ENCODE measurements at regions not wholly inside any gene's neighbourhood (a gene's known extent, or its start where the extent isn't known, plus 50 kb on each side); places are given as distances from the start of the nearest gene placed in this dataset.

DNA sequence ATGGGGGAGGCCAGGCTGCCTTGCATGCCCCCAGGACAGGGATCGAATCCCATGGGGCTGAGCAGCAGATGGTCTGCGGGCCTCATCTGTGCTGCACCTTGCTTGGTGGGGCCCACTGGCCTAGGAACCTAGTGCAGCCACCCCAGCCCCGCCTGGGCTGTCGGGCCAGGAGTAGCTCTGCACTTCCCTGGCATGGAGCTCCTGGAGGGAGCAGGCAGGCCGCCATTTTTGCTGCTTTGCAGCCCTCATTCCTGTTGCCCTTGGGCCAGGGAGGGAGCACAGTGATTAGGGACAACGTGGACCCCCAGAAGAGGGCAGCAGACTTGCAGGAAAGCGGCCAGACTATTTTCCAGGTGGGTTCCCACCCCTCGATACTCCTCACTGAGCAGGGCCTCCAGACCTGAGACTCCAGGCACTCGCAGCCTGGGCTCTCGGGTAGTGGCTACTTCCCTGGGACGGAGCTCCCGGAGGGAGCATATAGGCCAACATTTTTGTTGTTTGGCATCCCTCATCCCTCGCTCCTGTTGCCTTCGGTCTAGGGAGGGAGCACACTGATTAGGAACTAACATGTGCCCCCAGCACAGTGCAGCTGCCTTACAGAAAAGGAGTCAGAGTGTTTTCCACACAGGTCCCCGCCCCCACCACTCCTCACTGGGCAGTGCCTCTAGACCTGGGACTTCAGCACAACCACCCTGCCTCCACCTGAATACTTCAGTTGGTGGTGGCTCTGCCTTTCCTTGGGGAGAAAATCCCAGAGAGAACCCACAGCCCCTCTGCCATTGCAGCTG lies 99.5 kb downstream of the MAIP1 start:
- no peak for DNase-seq

DNA sequence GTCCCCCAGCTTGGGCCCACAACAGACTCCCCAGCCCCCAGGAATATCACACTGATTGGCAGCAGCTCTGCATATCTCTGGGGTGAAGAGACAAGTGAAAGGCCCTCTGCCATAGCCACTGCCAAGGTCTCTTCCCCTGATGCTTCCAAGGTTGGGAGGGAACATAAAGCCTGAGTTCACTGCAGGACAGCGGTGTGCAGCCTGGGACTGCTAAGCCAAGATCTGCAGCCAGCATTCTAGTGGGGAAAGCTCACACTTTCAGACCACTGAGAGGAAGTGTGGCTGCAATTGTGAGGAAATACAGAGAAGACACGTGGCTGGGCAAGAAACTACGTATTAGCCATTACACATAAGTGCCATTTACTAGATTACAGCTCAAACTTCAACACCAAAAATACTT lies 100.7 kb downstream of the MAIP1 start:
- DNase-seq: no peak

DNA sequence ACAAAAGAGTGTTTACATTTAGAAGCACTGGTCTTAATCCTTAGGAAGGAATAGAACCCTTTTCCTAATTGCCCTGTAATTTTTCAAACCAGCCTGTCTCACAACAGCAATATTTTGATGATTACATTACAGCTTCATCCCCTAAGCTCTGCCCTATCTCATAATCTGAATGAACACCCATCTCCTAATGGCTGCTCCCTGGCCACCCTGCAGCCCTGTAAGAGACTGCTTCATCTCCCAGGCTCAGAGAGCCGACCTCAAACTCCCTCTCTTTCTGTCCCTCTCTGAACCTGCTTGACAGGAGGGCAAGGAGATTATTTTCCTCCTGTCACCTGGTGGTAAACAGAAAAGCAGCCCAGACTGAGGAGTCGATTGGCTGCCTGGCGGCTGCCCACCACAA lies 107.8 kb downstream of the MAIP1 start:
- no peak for DNase-seq

DNA sequence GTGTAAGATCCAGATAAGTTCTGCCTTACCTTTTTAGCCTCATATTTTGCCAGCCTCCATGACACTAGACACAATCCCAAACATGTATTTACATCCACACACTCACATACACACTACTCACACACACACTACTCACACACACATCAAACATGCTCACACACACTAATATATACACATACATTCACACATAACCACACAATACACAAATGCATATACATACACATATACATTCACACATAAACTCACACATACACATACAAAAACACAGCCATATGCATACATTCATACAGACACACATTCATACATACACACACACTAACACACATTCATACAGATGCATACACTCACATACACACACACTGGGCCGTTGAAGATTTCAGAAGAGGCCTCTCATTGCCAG lies 109.5 kb downstream of the MAIP1 start:
- no peak for DNase-seq

DNA sequence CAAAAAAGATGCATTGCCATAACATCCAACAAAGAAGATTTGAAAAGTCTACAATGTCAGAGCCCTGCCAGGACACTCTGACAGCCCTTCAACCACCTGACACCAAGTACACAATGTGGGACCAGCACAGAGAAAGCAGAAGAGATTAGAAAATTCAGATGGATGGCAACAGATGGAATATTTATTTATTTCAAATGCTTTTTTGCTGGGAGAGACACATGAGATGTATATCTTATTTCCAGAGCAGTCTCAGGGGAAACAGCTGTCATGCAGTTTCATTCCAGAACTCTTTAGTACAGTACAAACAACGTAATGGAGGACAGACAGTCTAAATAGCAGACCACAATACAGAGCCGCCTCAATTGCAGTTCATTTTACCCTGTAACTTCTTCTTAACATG lies 110.1 kb downstream of the MAIP1 start:
- no peak for DNase-seq

DNA sequence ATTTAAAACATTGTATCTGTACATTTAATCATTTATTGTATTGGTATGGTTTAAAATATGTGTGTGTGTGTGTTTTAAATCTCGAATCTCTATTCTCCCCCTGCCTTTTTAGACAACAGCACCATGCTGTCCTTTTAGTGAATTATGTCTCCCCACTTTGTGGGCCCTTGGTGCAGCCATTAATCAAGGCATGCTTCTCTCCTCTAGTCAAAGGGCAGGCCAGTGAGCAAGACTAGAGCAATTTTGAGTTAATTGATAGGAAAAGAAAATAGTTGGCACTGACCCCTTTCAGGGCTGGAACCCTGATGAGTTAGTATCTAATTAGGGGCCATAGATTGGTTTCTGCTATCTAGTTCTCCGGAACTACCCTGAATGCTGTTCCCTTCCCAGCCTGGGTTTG lies 111.0 kb downstream of the MAIP1 start:
- no peak for DNase-seq

DNA sequence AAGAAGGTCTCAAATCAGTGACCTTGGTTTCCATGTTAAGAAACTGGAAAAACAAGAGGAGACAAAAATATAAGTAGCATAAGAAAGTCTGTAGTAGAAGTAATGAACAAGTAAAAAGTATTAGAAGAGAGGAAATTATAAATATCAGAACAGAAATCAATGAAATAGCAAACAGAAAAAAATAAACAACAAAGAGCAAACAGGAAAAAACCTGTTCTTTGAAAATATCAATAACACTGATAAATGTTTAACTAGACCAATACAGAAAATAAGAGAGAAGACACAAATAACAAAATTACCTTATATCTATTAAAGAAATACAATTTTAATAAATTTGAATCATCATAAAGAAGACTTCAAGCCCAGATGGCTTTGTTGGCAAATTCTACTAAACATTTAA lies 113.3 kb downstream of the MAIP1 start:
- no peak for DNase-seq

DNA sequence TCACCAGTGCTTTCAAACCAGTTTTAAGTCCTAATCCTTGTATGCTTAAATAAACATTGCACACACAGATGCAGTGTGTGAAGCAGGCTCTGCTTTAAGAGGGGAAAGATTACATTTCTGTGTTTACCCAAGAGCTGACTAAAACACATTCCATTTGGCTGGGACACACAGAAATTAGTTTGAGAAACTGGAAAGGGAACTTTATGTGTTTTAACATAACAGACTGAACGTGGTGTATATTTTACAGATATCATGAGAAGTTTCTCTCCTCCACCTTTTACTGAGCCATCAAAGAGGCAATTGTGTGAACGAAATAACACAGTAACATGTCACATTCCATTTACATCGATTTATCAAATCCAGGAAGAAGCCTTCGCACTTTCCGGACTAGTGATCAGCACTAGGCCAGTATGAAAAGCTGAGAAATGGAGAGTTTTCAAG lies 121.8 kb downstream of the MAIP1 start:
- no peak for DNase-seq

DNA sequence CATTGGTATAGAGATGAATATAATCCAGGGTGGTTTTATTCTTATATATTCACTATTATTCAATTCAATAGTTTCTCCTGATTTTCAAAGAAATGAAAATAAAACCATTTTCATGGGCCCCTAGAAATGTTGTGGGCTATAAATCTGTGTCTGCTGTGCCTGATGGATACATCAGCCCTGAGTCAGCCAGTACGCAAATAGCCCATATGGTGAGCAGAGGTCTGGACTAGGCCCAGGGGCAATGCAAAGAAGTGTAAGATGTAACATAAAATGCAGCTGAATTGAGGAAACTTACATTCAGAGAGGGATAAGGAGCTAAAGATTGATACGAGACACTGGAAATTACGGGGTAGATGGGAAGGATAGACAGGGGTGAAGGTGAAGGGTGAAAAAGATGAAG lies 122.5 kb downstream of the MAIP1 start:
- DNase-seq: no peak

DNA sequence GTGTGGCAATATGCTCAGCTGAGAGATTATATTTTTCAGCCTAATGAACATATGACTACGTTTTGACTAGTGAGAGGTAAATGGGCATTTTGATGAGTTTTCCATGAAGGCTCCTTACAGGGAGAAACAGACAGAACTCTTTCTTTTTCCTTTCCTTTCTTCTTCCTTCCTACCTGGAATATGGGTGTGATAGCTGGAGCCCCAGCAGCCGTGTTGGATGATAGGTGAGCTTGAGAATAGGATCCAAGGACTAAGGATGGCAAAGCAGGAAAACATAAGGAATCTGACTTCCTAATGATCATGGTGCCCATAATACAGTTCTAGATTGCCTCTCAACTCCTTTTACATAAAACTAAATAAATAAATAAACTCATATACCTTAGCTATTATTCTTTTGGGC lies 124.0 kb downstream of the MAIP1 start:
- no peak for DNase-seq

DNA sequence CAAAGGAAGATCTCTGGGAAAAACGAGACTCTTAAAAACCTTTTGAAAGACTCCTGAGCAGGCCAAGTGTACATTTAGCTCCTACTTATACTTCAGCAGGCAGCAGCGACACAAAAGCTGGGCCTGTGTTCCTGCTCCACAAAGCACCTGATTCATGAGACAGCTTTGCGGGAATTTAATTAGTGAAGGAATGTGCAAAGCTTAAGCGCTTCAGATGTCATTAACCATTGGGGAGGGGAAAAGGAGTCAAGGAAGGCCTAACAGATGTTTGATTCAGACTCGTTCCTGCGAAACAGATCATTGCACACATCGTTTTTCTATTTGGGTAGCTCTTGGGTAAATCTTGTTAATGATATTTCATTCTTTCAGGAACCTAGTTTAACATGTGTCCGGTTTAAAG lies 125.9 kb downstream of the MAIP1 start:
- no peak for DNase-seq

DNA sequence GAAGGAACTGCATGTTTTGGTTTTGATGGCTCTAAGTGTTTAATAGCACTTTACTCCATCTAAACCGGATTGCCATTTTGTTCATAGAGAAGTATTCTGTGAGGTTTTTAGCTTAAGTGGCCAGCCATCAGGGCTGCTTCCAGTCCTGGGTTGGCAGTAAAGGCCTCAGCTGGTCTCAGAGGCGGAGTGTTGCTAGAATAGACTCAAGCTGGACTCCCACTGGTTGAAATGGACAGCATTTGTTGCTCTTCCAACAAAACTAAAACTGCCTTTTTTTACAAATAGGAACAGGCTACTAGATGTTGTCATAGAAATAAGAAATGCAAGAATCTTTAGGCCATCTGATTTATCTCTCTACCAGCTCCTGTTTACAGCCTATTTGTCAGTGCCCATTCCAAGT lies 126.4 kb downstream of the MAIP1 start:
- no peak for DNase-seq

DNA sequence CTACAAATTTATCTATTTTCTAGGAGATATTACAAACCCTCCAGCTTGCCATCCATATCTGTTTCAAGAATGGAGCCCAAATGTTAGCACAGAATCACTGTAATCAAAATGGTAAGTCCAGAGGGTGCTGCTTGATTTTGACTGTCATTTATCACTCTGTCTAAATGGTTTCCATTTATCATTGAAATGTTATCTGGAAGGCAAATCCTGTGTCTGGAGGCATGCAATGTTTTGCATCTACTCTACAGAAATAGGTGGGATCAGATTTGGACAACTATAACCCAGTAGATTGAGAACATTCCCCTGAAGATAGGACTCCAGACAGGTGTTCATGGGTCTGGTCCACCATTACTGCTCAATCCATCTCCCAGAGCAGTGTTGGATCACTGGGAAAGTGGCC lies 128.7 kb downstream of the MAIP1 start:
- DNase-seq: no peak

DNA sequence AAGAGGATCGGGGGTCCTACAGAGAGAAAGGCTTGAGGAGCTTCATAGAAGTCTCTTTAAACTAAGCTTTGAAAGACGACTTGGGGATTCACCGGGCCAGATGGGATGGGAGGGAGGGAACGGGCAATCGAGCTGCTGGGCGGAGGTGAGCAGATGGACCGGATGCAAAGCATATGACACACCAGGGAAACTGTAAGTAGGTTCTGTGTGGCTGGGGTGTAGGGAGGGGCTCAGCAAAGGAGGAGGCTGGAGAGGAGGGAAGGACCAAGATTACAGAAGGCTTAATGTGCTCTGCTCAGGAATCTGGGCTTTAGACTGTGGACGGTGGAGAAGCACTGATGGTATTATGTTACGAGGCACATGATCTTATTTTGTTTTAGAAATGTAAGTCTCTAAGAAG lies 131.5 kb downstream of the MAIP1 start:
- DNase-seq: no peak

DNA sequence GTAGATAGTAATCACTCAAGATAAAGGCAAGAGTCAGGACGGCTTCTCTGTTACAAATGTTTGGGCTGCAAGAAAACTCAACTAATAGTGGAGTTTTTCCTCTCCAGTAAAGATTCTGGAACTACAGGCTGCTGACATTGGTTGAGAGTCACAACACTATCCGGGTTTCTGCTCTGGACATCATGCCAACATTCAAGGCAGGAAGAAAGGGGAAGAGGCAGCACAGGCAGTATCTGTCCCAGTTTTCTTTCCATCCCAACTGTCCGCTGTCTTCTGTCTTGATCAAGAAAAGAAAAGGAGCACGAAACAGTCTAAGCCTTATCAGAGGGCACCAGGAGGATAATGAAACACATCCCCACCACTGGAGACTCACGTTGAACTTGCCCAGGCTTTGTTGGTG lies 132.1 kb downstream of the MAIP1 start:
- no peak for DNase-seq

DNA sequence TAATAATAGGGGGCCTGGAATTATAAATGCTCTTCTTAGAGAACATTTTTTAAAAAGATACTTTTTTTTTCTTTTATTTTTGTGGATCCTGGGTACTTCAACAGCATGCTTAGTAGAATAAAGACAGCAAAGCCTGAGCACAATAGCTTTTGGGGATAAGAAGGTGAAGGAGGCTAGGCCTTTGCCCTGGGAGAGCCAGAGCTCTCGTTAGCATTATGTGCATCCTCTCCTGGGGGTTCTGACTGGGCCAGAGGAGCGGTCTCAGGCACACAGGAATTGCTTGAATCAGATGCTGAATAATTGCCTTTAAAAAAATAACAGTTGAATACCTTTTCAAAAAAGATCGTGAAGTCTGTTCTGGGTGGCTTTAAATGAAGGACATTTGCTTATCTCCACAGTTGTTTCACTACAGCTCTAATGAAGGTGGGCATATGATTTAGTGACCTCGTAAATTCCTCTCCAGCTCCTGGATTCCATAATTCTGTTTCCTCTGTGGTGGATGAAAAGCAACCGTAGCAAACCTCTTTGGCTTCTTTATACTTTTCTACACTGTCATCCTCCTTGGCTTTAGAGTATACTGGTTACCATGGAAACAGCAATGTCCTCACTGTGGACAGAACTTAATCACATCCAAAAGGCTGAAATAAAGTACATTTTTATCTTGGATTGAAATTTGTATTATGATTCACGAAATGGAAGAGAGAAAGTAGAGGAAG lies 133.8 kb downstream of the MAIP1 start:
- no peak for DNase-seq

DNA sequence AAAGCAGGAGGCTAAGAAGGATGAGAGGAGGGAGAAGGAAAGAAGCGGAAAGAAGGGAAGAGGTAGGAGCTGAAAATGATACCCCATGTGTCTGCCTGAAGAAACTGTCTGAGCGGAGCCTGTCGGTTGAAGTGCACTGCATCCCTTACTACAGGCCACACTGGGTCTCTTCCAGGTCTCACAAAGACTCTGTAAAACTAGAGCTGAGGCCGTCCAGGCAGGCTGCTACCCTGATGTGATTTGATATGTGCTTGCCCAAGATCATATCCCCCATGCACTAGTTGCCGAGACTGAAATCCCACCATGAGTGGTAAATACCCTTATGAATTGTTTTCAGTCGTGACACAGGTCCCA lies 134.4 kb downstream of the MAIP1 start:
- no peak for DNase-seq

DNA sequence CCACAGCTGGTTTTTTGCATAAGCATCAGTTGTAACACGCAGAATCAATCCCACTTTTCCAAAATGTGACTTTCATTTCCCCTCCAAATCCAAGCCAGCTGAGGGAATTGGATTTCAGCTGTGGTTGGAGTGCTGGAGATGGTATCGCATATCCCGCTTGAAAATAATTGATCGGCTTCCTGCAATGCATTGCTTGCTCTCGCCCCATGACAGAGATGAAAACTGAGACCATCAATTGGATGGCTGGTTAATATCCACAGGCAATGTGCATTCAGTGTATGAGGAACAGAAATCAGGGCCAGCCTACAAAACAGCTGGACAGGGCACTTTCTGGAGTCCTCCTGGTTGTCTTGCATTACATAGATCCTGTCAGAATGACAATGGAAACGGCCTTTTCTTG lies 135.3 kb downstream of the MAIP1 start:
- no peak for DNase-seq

DNA sequence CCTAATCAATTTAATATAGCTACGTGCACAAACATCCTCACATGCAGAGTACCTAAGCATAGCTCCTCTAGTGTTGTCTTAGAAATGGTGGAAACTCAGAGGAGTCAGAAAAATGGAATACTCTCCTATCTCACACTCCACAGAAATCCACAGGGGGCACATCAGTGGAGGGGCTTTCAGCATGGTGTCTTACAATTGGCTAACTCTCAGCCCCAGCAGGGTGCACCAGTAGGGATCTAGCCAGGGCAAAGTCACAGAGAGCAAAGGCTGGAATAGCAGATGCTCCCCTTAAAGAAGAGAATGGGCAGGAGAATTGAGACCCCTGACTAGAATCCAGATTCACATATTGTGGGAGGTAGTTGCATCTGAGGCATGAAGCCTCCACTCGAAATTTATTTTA lies 135.7 kb downstream of the MAIP1 start:
- DNase-seq: no peak

DNA sequence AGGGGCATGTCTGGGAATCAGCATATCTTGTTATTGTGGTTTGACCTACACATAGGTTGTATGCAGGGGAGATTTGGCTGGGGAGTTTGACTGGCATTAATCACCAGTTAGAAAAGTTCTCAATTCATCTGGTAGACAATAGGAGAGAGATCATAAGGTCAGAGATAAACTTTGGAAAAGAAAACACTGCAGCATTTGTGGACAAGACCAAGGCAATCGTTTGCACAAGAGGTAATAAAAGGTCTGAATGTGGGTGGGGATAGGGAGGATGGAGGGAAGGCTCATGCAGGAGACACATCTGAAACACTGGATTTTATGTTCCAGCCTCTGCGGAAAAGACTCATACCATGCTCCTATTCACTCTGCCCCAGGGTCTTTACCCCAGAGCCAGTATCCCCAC lies 136.9 kb downstream of the MAIP1 start:
- no peak for DNase-seq

DNA sequence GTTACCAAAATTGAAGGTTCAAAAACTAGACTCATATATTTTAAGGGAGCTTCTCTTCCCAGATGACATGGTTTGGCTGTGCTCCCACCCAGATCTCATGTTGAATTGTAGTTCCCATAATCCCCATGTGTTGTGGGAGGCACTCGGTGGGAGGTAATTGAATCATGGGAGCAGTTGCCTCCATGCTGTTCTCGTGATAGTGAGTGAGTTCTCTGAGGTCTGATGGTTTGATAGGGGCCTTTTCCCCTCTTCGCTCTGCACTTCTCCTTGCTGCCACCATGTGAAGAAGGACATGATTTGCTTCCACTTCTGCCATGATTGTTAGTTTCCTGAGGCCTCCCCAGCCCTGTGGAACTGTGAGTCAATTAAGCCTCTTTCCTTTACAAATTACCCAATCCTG lies 140.1 kb downstream of the MAIP1 start:
- no peak for DNase-seq

DNA sequence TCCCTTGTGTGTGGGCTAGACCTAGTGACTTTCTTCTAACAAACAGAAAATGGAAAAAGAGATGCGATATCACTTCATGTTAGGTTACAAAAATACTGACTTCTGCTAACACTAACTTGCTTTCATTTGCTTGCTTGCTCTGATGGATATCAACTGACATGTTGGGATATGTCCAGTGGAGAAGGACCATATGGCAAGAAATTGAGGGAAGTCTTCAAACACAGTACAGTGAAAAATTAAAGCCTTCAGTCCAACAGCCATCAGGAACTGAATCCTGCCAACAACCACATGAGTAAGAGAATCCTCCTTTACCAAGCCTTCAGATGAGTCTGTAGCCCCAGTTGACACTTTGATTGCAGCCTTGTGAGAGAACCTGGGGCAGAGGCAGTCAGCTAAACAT lies 143.9 kb downstream of the MAIP1 start:
- no peak for DNase-seq

DNA sequence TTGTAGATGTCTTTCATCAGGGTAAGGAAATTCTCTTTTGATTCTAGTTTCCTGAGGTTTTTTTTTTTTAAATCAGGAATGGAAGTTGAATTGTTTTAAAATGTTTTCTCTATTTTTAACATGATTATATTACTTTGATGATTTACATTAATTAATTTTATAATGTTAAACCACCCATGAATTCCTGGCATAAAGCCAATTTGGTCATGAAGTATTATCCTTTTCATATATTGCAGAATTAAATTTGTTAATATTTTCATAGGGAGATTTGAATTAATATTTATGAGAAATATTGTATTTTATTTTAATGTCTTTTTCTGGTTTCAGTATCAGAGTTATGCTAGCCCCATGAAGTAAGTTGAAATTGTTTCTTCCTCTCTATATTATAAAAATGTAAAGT lies 144.6 kb downstream of the MAIP1 start:
- DNase-seq: no peak

DNA sequence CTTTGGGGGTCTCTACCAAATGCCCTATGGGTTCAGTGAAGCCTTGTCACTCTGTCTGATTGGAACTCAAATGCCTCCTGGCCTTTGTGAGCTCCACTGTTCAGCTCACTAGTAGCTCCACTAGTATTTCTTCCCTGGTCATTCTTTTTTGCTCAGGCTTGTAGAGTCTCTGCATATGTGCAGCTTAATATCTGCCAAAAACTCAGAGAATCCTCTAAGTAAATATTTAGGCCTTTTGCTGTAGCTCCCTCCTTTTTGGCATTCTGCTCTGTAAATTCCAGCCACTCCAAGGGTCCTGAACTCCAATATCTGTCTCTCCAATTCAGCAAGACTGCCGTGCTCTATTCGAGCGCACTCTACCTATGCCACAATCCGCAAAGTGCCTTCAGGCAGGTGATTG lies 146.5 kb downstream of the MAIP1 start:
- no peak for DNase-seq

DNA sequence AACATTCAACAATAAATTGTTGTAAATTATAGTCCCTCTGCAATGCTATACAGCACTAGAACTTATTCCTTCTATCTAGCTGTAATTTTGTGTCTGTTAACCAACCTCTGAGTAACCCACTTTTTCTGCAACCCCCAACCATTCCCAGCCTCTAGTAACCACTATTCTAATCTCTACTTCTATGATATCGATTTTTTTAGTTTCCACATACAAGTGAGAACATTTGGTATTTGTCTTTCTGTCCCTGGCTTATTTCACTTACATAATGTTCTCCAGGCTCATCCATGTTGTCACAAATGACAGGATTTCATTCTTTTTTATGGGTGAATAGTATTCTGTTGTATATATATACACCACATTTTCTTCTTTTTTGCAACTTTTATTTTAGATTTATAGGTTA lies 147.6 kb downstream of the MAIP1 start:
- DNase-seq: no peak
